Omental fat pad (tissue), 3 donors: ENCODE measurements at regions not wholly inside any gene's neighbourhood (a gene's known extent, or its start where the extent isn't known, plus 50 kb on each side); places are given as distances from the start of the nearest gene placed in this dataset.

Source experiments
- ATAC-seq: fragments of 150-250 bp; one replicate; pipeline ENCODE4 v1.9.1; 2016; ENCODE audit warnings: mild to moderate bottlenecking, moderate library complexity; ENCODE audit not compliant: low FRiP score
- DNase-seq: peaks from one replicate; pipeline ENCODE4 v3.0.0-alpha.2; 2019; ENCODE audit warnings: low spot score
- CTCF ChIP-seq, 3 donors: fragments of 450-650 bp; IDR thresholded peaks; one replicate each; pipeline ENCODE4 v1.5.1; 2016 to 2017; ENCODE audit warnings: antibody characterized with exemption in 3 of 3, mild to moderate bottlenecking in 3 of 3, moderate library complexity in 2 of 3

GRCh38 chr6:135575629-135576028, 78.1 kb upstream of the AHI1 start:
- no peak for TF ChIP-seq CTCF (IDR thresholded peaks at IDR 0.05)
- DNase-seq (no peak), ATAC-seq (no peak)

- ATAC-seq (no peak), DNase-seq (no peak)
- TF ChIP-seq CTCF (IDR thresholded peaks at IDR 0.05), result no peak
Observed at GRCh38 chr6:135576055-135576454, 78.5 kb upstream of the AHI1 start.

- DNase-seq (no peak), ATAC-seq (no peak)
- TF ChIP-seq CTCF (IDR thresholded peaks at IDR 0.05), result no peak
Observed at GRCh38 chr6:135577059-135577538, 79.6 kb upstream of the AHI1 start.

GRCh38 chr6:135578976-135579375, 81.4 kb upstream of the AHI1 start:
- no peak for TF ChIP-seq CTCF (IDR thresholded peaks at IDR 0.05)
- DNase-seq (no peak), ATAC-seq (no peak)

GRCh38 chr6:135581211-135581610, 83.7 kb upstream of the AHI1 start:
- ATAC-seq (no peak), DNase-seq (no peak)
- TF ChIP-seq CTCF (IDR thresholded peaks at IDR 0.05), result no peak

- ATAC-seq, result no peak
Observed at GRCh38 chr6:135583256-135583761, 85.8 kb upstream of the AHI1 start.

More at GRCh38 chr6:135583256-135583761, 85.8 kb upstream of the AHI1 start:
- no peak for DNase-seq
- TF ChIP-seq CTCF (IDR thresholded peaks at IDR 0.05), result no peak
